ENCODE measurements at regions not wholly inside any gene's neighbourhood (a gene's known extent, or its start where the extent isn't known, plus 50 kb on each side); places are given as distances from the start of the nearest gene placed in this dataset.

GRCh38 chr4:52529983-52530382 is 129.1 kb downstream of the USP46 start:
- no peak for DNase-seq (ENCODE audit: low spot score)
- H3K9me3 Mint-ChIP-seq (ENCODE audit: unreplicated experiment) = no peaks in the 10 kb centered on the region
- no peak overlapping the region for H3K4me3 Mint-ChIP-seq (ENCODE audit: unreplicated experiment)
- TF ChIP-seq CTCF (IDR thresholded peaks at IDR 0.05; ENCODE audit: unreplicated experiment) = no peak
- H3K27ac Mint-ChIP-seq (ENCODE audit: unreplicated experiment) = no peak overlapping the region
- no peaks in the 10 kb centered on the region for H3K4me1 Mint-ChIP-seq (ENCODE audit: unreplicated experiment)
- H3K36me3 Mint-ChIP-seq (ENCODE audit: low read depth, unreplicated experiment) = no peaks in the 10 kb centered on the region
- peaks cover 1% of the 10 kb centered on the region for H3K27me3 Mint-ChIP-seq (ENCODE audit: unreplicated experiment)

GRCh38 chr4:52535793-52536192 is 123.3 kb downstream of the USP46 start:
- no peak overlapping the region for H3K27ac Mint-ChIP-seq (ENCODE audit: unreplicated experiment)
- H3K4me3 Mint-ChIP-seq (ENCODE audit: unreplicated experiment) = no peak overlapping the region
- no peak for DNase-seq (ENCODE audit: low spot score)
- no peak for TF ChIP-seq CTCF (IDR thresholded peaks at IDR 0.05; ENCODE audit: unreplicated experiment)
- peaks cover 2% of the 10 kb centered on the region for H3K27me3 Mint-ChIP-seq (ENCODE audit: unreplicated experiment)
- H3K36me3 Mint-ChIP-seq (ENCODE audit: low read depth, unreplicated experiment) = no peaks in the 10 kb centered on the region
- no peaks in the 10 kb centered on the region for H3K9me3 Mint-ChIP-seq (ENCODE audit: unreplicated experiment)
- H3K4me1 Mint-ChIP-seq (ENCODE audit: unreplicated experiment) = no peaks in the 10 kb centered on the region

All from endothelial cell (in vitro differentiated cells).